Panc1 (cell line): ENCODE measurements at regions not wholly inside any gene's neighbourhood (a gene's known extent, or its start where the extent isn't known, plus 50 kb on each side); places are given as distances from the start of the nearest gene placed in this dataset.

Experiments used
- CTCF ChIP-seq: fragments of 450-650 bp; IDR thresholded peaks from 2 replicates; pipeline ENCODE4 v1.5.1; 2017; ENCODE audit warnings: mild to moderate bottlenecking
- TCF7L2 ChIP-seq: IDR thresholded peaks from 2 replicates; pipeline ENCODE4 v1.6.1; 2011; ENCODE audit warnings: mild to moderate bottlenecking, low read depth, low read length, inconsistent platforms
- TF ChIP-seq, protein P1 (sequence below), 2 experiments: IDR thresholded peaks; 2 replicates each; pipeline ENCODE4 v1.6.1; 2011 to 2012; ENCODE audit warnings: low read depth in 2 of 2, control low read depth in 1 of 2, low read length in 1 of 2, mild to moderate bottlenecking in 1 of 2, moderate library complexity in 1 of 2; ENCODE audit not compliant: insufficient read depth in 1 of 2

GRCh38 chrX:116726806-116727205 is 264.0 kb upstream of the CT83 start:
- TF ChIP-seq, protein P1, sequence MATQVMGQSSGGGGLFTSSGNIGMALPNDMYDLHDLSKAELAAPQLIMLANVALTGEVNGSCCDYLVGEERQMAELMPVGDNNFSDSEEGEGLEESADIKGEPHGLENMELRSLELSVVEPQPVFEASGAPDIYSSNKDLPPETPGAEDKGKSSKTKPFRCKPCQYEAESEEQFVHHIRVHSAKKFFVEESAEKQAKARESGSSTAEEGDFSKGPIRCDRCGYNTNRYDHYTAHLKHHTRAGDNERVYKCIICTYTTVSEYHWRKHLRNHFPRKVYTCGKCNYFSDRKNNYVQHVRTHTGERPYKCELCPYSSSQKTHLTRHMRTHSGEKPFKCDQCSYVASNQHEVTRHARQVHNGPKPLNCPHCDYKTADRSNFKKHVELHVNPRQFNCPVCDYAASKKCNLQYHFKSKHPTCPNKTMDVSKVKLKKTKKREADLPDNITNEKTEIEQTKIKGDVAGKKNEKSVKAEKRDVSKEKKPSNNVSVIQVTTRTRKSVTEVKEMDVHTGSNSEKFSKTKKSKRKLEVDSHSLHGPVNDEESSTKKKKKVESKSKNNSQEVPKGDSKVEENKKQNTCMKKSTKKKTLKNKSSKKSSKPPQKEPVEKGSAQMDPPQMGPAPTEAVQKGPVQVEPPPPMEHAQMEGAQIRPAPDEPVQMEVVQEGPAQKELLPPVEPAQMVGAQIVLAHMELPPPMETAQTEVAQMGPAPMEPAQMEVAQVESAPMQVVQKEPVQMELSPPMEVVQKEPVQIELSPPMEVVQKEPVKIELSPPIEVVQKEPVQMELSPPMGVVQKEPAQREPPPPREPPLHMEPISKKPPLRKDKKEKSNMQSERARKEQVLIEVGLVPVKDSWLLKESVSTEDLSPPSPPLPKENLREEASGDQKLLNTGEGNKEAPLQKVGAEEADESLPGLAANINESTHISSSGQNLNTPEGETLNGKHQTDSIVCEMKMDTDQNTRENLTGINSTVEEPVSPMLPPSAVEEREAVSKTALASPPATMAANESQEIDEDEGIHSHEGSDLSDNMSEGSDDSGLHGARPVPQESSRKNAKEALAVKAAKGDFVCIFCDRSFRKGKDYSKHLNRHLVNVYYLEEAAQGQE (IDR thresholded peaks at IDR 0.05; ENCODE audit: insufficient read depth in 1 of 2, low read depth in 2 of 2, low read length in 1 of 2), result no peak
- TF ChIP-seq CTCF (no peak), TCF7L2 (no peak)
